ENCODE measurements at regions not wholly inside any gene's neighbourhood (a gene's known extent, or its start where the extent isn't known, plus 50 kb on each side); places are given as distances from the start of the nearest gene placed in this dataset.

GRCh38 chr6:170043881-170044790, 246.7 kb downstream of the DLL1 start:
- FAIRE-seq (no peak), DNase-seq (ENCODE audit: insufficient read length, low spot score) (no peak)
- no peak for TF ChIP-seq CTCF (IDR thresholded peaks at IDR 0.05; ENCODE audit: insufficient read depth, missing control alignments)

- no peak for TF ChIP-seq CTCF (IDR thresholded peaks at IDR 0.05; ENCODE audit: insufficient read depth, missing control alignments)
- DNase-seq (ENCODE audit: insufficient read length, low spot score) (no peak), FAIRE-seq (no peak)
Observed at GRCh38 chr6:170043150-170043819, 247.6 kb downstream of the DLL1 start.

- DNase-seq (ENCODE audit: insufficient read length, low spot score) (no peak), FAIRE-seq (no peak)
- TF ChIP-seq CTCF (IDR thresholded peaks at IDR 0.05; ENCODE audit: insufficient read depth, missing control alignments), result no peak
Observed at GRCh38 chr6:170042596-170043118, 248.2 kb downstream of the DLL1 start.

GRCh38 chr6:170042123-170042522, 248.8 kb downstream of the DLL1 start:
- TF ChIP-seq CTCF (IDR thresholded peaks at IDR 0.05; ENCODE audit: insufficient read depth, missing control alignments), result no peak
- no peak for FAIRE-seq

GRCh38 chr6:170041526-170041925, 249.4 kb downstream of the DLL1 start:
- no peak for TF ChIP-seq CTCF (IDR thresholded peaks at IDR 0.05; ENCODE audit: insufficient read depth, missing control alignments)
- FAIRE-seq (no peak), DNase-seq (ENCODE audit: insufficient read length, low spot score) (no peak)

More at GRCh38 chr6:170042123-170042522, 248.8 kb downstream of the DLL1 start:
- no peak for DNase-seq (ENCODE audit: insufficient read length, low spot score)

- DNase-seq (ENCODE audit: insufficient read length, low spot score) (no peak), FAIRE-seq (no peak)
- no peak for TF ChIP-seq CTCF (IDR thresholded peaks at IDR 0.05; ENCODE audit: insufficient read depth, missing control alignments)
Observed at GRCh38 chr6:170040906-170041305, 250.0 kb downstream of the DLL1 start.
